H1 (cell line): ENCODE measurements at regions not wholly inside any gene's neighbourhood (a gene's known extent, or its start where the extent isn't known, plus 50 kb on each side); places are given as distances from the start of the nearest gene placed in this dataset.

Experiments
- EP300 ChIP-seq, 2 experiments: IDR thresholded peaks; 1 replicate in 1 of 2; 2 replicates in 1 of 2; pipeline ENCODE4 v1.6.1; 2011 to 2012; ENCODE audit warnings: low read depth in 2 of 2, low read length in 2 of 2, mild to moderate bottlenecking in 2 of 2, borderline replicate concordance in 1 of 2, inconsistent platforms in 1 of 2, moderate library complexity in 1 of 2
- EZH2 ChIP-seq: fragments of 200-600 bp; sonication (generic); IDR thresholded peaks from 2 replicates; pipeline ENCODE4 v1.7.1; 2012; ENCODE audit warnings: low read depth, mild to moderate bottlenecking, moderate library complexity, low read length, inconsistent platforms; ENCODE audit not compliant: severe bottlenecking
- HDAC6 ChIP-seq: IDR thresholded peaks from one replicate; pipeline ENCODE4 v1.7.1; 2012; ENCODE audit warnings: low read depth, mild to moderate bottlenecking, inconsistent platforms, low read length, moderate library complexity
- JUN ChIP-seq: IDR thresholded peaks from 2 replicates; pipeline ENCODE4 v1.6.1; 2011; ENCODE audit warnings: low read depth, mild to moderate bottlenecking, improper control_type of control experiment, low read length
- JUND ChIP-seq: IDR thresholded peaks from 2 replicates; pipeline ENCODE4 v1.6.1; 2011; ENCODE audit warnings: mild to moderate bottlenecking, improper control_type of control experiment, low read length
- KDM1A ChIP-seq: fragments of 200-600, 300-600 bp; sonication (generic); IDR thresholded peaks from 2 replicates; pipeline ENCODE4 v1.7.1; 2016; ENCODE audit warnings: mild to moderate bottlenecking, low read length, borderline replicate concordance
- POLR2A ChIP-seq, 2 experiments: IDR thresholded peaks; 1 replicate in 1 of 2; 2 replicates in 1 of 2; pipeline ENCODE4 v1.6.1; 2011; ENCODE audit warnings: low read depth in 2 of 2, low read length in 2 of 2, mild to moderate bottlenecking in 2 of 2; ENCODE audit errors: control extremely low read depth in 1 of 2
- POLR2AphosphoS5 ChIP-seq: IDR thresholded peaks from 2 replicates; pipeline ENCODE4 v1.6.1; 2011; ENCODE audit warnings: low read depth, low read length
- SIN3A ChIP-seq, 2 experiments: IDR thresholded peaks in 1 of 2; conservative IDR thresholded peaks in 1 of 2; 2 replicates each; pipeline ENCODE4 v1.6.1; 2011 to 2012; ENCODE audit warnings: low read length in 2 of 2, improper control_type of control experiment in 1 of 2, low read depth in 1 of 2, mild to moderate bottlenecking in 1 of 2
- YY1 ChIP-seq: IDR thresholded peaks from 2 replicates; pipeline ENCODE4 v1.6.1; 2011; ENCODE audit warnings: low read depth, mild to moderate bottlenecking, low read length
- ZNF274 ChIP-seq: IDR thresholded peaks from 2 replicates; pipeline ENCODE4 v1.7.0; 2012; ENCODE audit warnings: low read length, borderline replicate concordance; ENCODE audit errors: extremely low read depth
- TF ChIP-seq, protein P1 (sequence below), 3 experiments: IDR thresholded peaks; 1 replicate in 2 of 3; 2 replicates in 1 of 3; pipeline versions ENCODE4 v1.5.1 to v1.6.1; 2011; ENCODE audit warnings: low read length in 3 of 3, mild to moderate bottlenecking in 3 of 3, inconsistent platforms in 2 of 3, low read depth in 1 of 3, moderate library complexity in 1 of 3; ENCODE audit not compliant: insufficient read depth in 1 of 3; ENCODE audit errors: control extremely low read depth in 1 of 3
- TF ChIP-seq, protein P2 (sequence below): IDR thresholded peaks from 2 replicates; pipeline ENCODE4 v1.6.1; 2011; ENCODE audit warnings: low read length, improper control_type of control experiment

DNA sequence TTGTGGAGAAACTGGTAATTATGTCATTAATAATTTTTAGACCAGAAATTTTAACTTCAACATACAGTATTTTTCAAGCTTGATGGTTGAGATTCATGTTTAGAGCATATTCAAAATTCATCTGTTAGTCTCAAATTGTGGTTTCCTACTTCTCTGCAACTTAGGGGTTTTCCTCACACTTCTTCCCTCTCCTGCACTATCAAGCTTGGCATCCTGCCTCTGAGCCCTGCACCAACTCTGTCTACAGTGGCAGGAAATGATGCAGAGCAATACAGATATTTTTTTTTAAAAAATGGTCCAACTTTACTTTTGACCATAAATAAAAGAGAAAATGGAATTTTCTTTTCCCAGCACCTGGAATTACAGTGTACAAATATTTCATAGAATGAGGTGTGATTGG, 247.3 kb downstream of the NUP35 start:
- no peak for TF ChIP-seq EZH2
- no peak for TF ChIP-seq JUN
- TF ChIP-seq, protein P1, sequence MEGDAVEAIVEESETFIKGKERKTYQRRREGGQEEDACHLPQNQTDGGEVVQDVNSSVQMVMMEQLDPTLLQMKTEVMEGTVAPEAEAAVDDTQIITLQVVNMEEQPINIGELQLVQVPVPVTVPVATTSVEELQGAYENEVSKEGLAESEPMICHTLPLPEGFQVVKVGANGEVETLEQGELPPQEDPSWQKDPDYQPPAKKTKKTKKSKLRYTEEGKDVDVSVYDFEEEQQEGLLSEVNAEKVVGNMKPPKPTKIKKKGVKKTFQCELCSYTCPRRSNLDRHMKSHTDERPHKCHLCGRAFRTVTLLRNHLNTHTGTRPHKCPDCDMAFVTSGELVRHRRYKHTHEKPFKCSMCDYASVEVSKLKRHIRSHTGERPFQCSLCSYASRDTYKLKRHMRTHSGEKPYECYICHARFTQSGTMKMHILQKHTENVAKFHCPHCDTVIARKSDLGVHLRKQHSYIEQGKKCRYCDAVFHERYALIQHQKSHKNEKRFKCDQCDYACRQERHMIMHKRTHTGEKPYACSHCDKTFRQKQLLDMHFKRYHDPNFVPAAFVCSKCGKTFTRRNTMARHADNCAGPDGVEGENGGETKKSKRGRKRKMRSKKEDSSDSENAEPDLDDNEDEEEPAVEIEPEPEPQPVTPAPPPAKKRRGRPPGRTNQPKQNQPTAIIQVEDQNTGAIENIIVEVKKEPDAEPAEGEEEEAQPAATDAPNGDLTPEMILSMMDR (IDR thresholded peaks at IDR 0.05; ENCODE audit: control extremely low read depth in 1 of 3, insufficient read depth in 1 of 3, low read depth in 1 of 3, low read length in 3 of 3) = no peak
- TF ChIP-seq POLR2A (IDR thresholded peaks at IDR 0.05; ENCODE audit: control extremely low read depth in 1 of 2, low read depth in 2 of 2, low read length in 2 of 2) = no peak
- no peak for TF ChIP-seq EP300 (IDR thresholded peaks at IDR 0.05; ENCODE audit: borderline replicate concordance in 1 of 2, low read depth in 2 of 2, low read length in 2 of 2)
- TF ChIP-seq, protein P2, sequence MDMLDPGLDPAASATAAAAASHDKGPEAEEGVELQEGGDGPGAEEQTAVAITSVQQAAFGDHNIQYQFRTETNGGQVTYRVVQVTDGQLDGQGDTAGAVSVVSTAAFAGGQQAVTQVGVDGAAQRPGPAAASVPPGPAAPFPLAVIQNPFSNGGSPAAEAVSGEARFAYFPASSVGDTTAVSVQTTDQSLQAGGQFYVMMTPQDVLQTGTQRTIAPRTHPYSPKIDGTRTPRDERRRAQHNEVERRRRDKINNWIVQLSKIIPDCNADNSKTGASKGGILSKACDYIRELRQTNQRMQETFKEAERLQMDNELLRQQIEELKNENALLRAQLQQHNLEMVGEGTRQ = no peak
- no peak for TF ChIP-seq KDM1A
- no peak for TF ChIP-seq HDAC6
- no peak for TF ChIP-seq ZNF274
- no peak for TF ChIP-seq SIN3A (conservative IDR thresholded peaks at IDR 0.05 in 1 of 2, IDR thresholded peaks at IDR 0.05 in 1 of 2; ENCODE audit: low read depth in 1 of 2, low read length in 2 of 2)
- no peak for TF ChIP-seq JUND
- no peak for TF ChIP-seq YY1
- TF ChIP-seq POLR2AphosphoS5 = no peak
